ENCODE measurements at regions not wholly inside any gene's neighbourhood (a gene's known extent, or its start where the extent isn't known, plus 50 kb on each side); places are given as distances from the start of the nearest gene placed in this dataset.

DNA sequence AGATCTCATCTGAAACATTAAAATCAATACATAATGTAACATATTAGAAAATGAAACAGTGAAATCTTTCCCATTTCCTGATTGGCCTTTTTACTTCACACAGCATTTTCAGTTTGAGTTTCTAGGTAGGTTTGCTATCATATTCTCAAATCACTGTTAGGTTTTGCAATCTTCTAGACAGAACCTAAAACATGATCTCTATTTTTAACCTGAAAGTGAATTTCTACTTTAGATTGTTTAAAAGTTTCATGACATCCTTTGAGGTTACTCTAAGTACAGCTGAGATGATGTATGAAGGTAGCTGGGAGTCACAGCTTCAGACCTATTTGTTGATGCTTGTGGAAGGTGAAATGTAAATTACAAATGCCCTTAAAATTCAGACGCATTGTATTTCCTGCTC, 118.4 kb upstream of the GPR149 start:
- no peaks in the 10 kb centered on the region for H3K9me3 ChIP-seq (ENCODE audit: control insufficient read depth in 5 of 5, low read length in 5 of 5)
- H3K9ac ChIP-seq (ENCODE audit: low read length in 5 of 5) = no peak overlapping the region
- no peaks in the 10 kb centered on the region for H3K27me3 ChIP-seq (ENCODE audit: control insufficient read depth in 5 of 5, insufficient read depth in 4 of 5, low read length in 5 of 5)

GRCh38 chr3:154542837-154543236, 112.8 kb upstream of the GPR149 start:
- H3K4me3 ChIP-seq (ENCODE audit: low read depth in 1 of 5, low read length in 5 of 5) = no peak overlapping the region
- H3K27me3 ChIP-seq (ENCODE audit: control insufficient read depth in 5 of 5, insufficient read depth in 4 of 5, low read length in 5 of 5) = no peaks in the 10 kb centered on the region
- no peak overlapping the region for H3K27ac ChIP-seq (ENCODE audit: low read depth, low read length)
- no peaks in the 10 kb centered on the region for H3K9me3 ChIP-seq (ENCODE audit: control insufficient read depth in 5 of 5, low read length in 5 of 5)
- no peaks in the 10 kb centered on the region for H3K36me3 ChIP-seq (ENCODE audit: control insufficient read depth in 5 of 5, insufficient read depth in 5 of 5, low read length in 5 of 5)
- H3K4me1 ChIP-seq (ENCODE audit: control insufficient read depth in 5 of 5, insufficient read depth in 5 of 5, low read length in 5 of 5) = no peaks in the 10 kb centered on the region
- H3K9ac ChIP-seq (ENCODE audit: low read length in 5 of 5) = no peak overlapping the region

More for the DNA sequence above, 118.4 kb upstream of the GPR149 start:
- Histone ChIP-seq H3K27ac (ENCODE audit: low read depth, low read length) (no peak overlapping the region), H3K4me1 (ENCODE audit: control insufficient read depth in 5 of 5, insufficient read depth in 5 of 5, low read length in 5 of 5) (no peaks in the 10 kb centered on the region), H3K36me3 (ENCODE audit: control insufficient read depth in 5 of 5, insufficient read depth in 5 of 5, low read length in 5 of 5) (no peaks in the 10 kb centered on the region), H3K4me3 (ENCODE audit: low read depth in 1 of 5, low read length in 5 of 5) (no peak overlapping the region)

DNA sequence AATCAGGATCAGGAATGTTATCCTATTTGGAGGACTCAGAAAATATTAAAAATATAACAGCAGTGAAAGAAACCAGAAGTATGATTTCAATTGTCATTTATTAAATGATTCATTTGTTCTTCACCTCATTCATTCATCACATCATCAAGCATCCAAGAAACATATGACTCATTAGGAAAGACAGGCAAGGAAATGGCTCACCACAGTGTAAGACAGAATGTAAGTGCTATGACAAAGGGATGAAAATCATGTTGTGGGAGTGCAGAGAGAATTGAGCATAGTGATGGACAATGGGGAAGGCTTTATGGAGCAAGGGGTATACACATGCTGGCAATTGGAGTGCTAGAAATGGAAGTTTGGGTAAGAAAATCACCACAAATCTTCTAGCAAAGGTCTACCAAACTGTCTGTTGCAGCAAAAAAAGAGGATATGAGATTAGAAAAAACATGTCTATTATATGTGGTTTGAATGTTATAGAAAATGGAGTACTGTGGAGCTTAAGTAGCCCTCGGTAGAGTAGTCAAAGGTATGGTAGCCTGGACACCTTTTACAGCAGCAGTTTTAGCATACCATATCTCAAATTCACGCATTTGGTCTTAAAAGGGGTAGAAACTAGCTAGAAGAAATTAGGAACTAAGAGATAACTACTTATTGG, 111.1 kb upstream of the GPR149 start:
- Histone ChIP-seq H3K27me3 (ENCODE audit: control insufficient read depth in 5 of 5, insufficient read depth in 4 of 5, low read length in 5 of 5) (no peaks in the 10 kb centered on the region), H3K27ac (ENCODE audit: low read depth, low read length) (no peak overlapping the region), H3K36me3 (ENCODE audit: control insufficient read depth in 5 of 5, insufficient read depth in 5 of 5, low read length in 5 of 5) (no peaks in the 10 kb centered on the region), H3K9ac (ENCODE audit: low read length in 5 of 5) (no peak overlapping the region), H3K9me3 (ENCODE audit: control insufficient read depth in 5 of 5, low read length in 5 of 5) (no peaks in the 10 kb centered on the region), H3K4me1 (ENCODE audit: control insufficient read depth in 5 of 5, insufficient read depth in 5 of 5, low read length in 5 of 5) (peaks cover 0 to 8% (median 3%) of the 10 kb centered on the region in 5 donors), H3K4me3 (ENCODE audit: low read depth in 1 of 5, low read length in 5 of 5) (no peak overlapping the region)

- Histone ChIP-seq H3K4me1 (ENCODE audit: control insufficient read depth in 5 of 5, insufficient read depth in 5 of 5, low read length in 5 of 5) (peaks cover 0 to 8% (median 3%) of the 10 kb centered on the region in 5 donors), H3K27ac (ENCODE audit: low read depth, low read length) (no peak overlapping the region), H3K4me3 (ENCODE audit: low read depth in 1 of 5, low read length in 5 of 5) (no peak overlapping the region), H3K36me3 (ENCODE audit: control insufficient read depth in 5 of 5, insufficient read depth in 5 of 5, low read length in 5 of 5) (no peaks in the 10 kb centered on the region), H3K9ac (ENCODE audit: low read length in 5 of 5) (no peak overlapping the region), H3K27me3 (ENCODE audit: control insufficient read depth in 5 of 5, insufficient read depth in 4 of 5, low read length in 5 of 5) (no peaks in the 10 kb centered on the region), H3K9me3 (ENCODE audit: control insufficient read depth in 5 of 5, low read length in 5 of 5) (no peaks in the 10 kb centered on the region)
These were observed 108.8 kb upstream of the GPR149 start for GRCh38 chr3:154538566-154539360.

- Histone ChIP-seq H3K27ac (ENCODE audit: low read depth, low read length) (no peak overlapping the region), H3K4me3 (ENCODE audit: low read depth in 1 of 5, low read length in 5 of 5) (no peak overlapping the region), H3K27me3 (ENCODE audit: control insufficient read depth in 5 of 5, insufficient read depth in 4 of 5, low read length in 5 of 5) (no peaks in the 10 kb centered on the region), H3K36me3 (ENCODE audit: control insufficient read depth in 5 of 5, insufficient read depth in 5 of 5, low read length in 5 of 5) (no peaks in the 10 kb centered on the region), H3K4me1 (ENCODE audit: control insufficient read depth in 5 of 5, insufficient read depth in 5 of 5, low read length in 5 of 5) (peaks cover 0 to 8% (median 3%) of the 10 kb centered on the region in 5 donors), H3K9ac (ENCODE audit: low read length in 5 of 5) (no peak overlapping the region), H3K9me3 (ENCODE audit: control insufficient read depth in 5 of 5, low read length in 5 of 5) (no peaks in the 10 kb centered on the region)
These were observed 106.8 kb upstream of the GPR149 start for GRCh38 chr3:154536751-154537150.

DNA sequence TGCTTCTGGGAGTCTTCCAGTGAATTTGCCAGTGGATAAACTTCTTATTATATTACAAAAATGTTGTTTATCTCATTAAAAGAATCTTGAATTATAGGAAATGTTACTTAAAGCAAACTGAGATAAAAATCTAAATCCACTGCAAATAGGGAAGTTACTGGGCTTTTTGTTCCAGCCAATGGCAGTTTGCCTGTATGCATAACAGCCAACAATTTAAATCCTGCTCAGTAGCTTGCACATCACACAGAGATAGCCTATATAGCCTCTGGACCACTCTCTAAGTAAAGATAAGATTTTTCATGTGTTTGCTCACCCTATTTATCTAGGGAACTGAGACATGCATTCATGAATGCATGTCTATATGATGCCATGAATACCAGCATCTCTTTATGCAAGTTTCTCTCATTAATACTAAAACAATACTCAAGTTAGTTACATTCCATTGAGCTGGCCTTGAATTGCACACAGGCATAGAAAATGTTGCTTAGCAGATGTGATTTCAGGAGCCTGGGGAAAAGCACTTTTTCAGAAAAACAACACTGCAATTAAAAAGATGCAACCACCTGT, 92.1 kb upstream of the GPR149 start:
- Histone ChIP-seq H3K4me3 (ENCODE audit: low read depth in 1 of 5, low read length in 5 of 5) (no peak overlapping the region), H3K27me3 (ENCODE audit: control insufficient read depth in 5 of 5, insufficient read depth in 4 of 5, low read length in 5 of 5) (no peaks in the 10 kb centered on the region), H3K9ac (ENCODE audit: low read length in 5 of 5) (no peak overlapping the region), H3K27ac (ENCODE audit: low read depth, low read length) (no peak overlapping the region), H3K36me3 (ENCODE audit: control insufficient read depth in 5 of 5, insufficient read depth in 5 of 5, low read length in 5 of 5) (no peaks in the 10 kb centered on the region), H3K9me3 (ENCODE audit: control insufficient read depth in 5 of 5, low read length in 5 of 5) (peaks cover 0 to 2% (median 0%) of the 10 kb centered on the region in 5 donors), H3K4me1 (ENCODE audit: control insufficient read depth in 5 of 5, insufficient read depth in 5 of 5, low read length in 5 of 5) (no peaks in the 10 kb centered on the region)

GRCh38 chr3:154517404-154517803, 87.4 kb upstream of the GPR149 start:
- Histone ChIP-seq H3K27ac (ENCODE audit: low read depth, low read length) (no peak overlapping the region), H3K27me3 (ENCODE audit: control insufficient read depth in 5 of 5, insufficient read depth in 4 of 5, low read length in 5 of 5) (no peaks in the 10 kb centered on the region), H3K4me3 (ENCODE audit: low read depth in 1 of 5, low read length in 5 of 5) (no peak overlapping the region), H3K36me3 (ENCODE audit: control insufficient read depth in 5 of 5, insufficient read depth in 5 of 5, low read length in 5 of 5) (no peaks in the 10 kb centered on the region), H3K9ac (ENCODE audit: low read length in 5 of 5) (no peak overlapping the region), H3K9me3 (ENCODE audit: control insufficient read depth in 5 of 5, low read length in 5 of 5) (peaks cover 0 to 3% (median 0%) of the 10 kb centered on the region in 5 donors), H3K4me1 (ENCODE audit: control insufficient read depth in 5 of 5, insufficient read depth in 5 of 5, low read length in 5 of 5) (no peaks in the 10 kb centered on the region)

- Histone ChIP-seq H3K9me3 (ENCODE audit: control insufficient read depth in 5 of 5, low read length in 5 of 5) (peaks cover 0 to 3% (median 0%) of the 10 kb centered on the region in 5 donors), H3K36me3 (ENCODE audit: control insufficient read depth in 5 of 5, insufficient read depth in 5 of 5, low read length in 5 of 5) (no peaks in the 10 kb centered on the region), H3K4me1 (ENCODE audit: control insufficient read depth in 5 of 5, insufficient read depth in 5 of 5, low read length in 5 of 5) (no peaks in the 10 kb centered on the region), H3K27me3 (ENCODE audit: control insufficient read depth in 5 of 5, insufficient read depth in 4 of 5, low read length in 5 of 5) (no peaks in the 10 kb centered on the region), H3K4me3 (ENCODE audit: low read depth in 1 of 5, low read length in 5 of 5) (no peak overlapping the region), H3K27ac (ENCODE audit: low read depth, low read length) (no peak overlapping the region), H3K9ac (ENCODE audit: low read length in 5 of 5) (no peak overlapping the region)
These were observed 85.9 kb upstream of the GPR149 start for GRCh38 chr3:154515921-154516320.

DNA sequence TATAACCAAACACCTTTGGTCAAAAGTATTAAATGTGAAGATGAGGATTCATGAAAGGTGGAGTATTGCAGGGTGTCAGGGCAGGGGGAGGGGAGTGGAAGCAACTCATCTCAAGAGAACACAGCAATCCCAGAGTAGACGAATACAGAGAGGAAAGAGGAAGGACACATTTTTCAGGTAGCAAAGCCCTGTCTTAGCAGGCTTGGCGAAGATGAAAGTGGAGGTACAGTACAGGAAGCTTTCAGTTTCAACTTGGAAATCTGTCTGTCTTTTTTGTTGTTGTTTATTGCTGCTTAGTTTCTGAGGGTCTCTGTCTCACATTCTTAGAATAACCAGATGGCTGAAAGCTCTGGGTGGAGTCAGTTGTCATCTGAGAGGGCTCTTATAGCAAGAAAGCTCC, 80.8 kb upstream of the GPR149 start:
- no peak overlapping the region for H3K27ac ChIP-seq (ENCODE audit: low read depth, low read length)
- H3K9me3 ChIP-seq (ENCODE audit: control insufficient read depth in 5 of 5, low read length in 5 of 5) = peaks cover 0 to 6% (median 3%) of the 10 kb centered on the region in 5 donors
- no peak overlapping the region for H3K4me3 ChIP-seq (ENCODE audit: low read depth in 1 of 5, low read length in 5 of 5)
- H3K4me1 ChIP-seq (ENCODE audit: control insufficient read depth in 5 of 5, insufficient read depth in 5 of 5, low read length in 5 of 5) = no peaks in the 10 kb centered on the region
- H3K36me3 ChIP-seq (ENCODE audit: control insufficient read depth in 5 of 5, insufficient read depth in 5 of 5, low read length in 5 of 5) = no peaks in the 10 kb centered on the region
- H3K9ac ChIP-seq (ENCODE audit: low read length in 5 of 5) = no peak overlapping the region
- H3K27me3 ChIP-seq (ENCODE audit: control insufficient read depth in 5 of 5, insufficient read depth in 4 of 5, low read length in 5 of 5) = no peaks in the 10 kb centered on the region

DNA sequence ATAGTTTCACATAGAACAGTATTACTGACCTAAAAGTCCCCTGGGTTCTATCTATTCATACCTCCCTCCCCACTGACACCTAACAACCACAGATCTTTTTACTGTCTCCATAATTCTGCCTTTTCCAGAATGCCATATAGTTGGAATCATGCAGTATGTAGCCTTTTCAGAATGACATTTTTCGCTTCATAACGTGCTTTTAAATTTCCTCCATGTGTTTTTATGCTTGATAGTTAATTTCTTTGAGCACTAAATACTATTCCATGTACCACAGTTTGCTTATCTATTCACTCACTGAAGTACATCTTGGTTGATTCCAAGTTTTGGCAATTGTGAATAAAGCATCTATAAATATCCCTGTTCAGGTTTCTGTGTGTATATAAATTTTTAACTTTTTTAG, 77.7 kb upstream of the GPR149 start:
- H3K9me3 ChIP-seq (ENCODE audit: control insufficient read depth in 5 of 5, low read length in 5 of 5) = peaks cover 0 to 4% (median 3%) of the 10 kb centered on the region in 5 donors
- no peak overlapping the region for H3K27ac ChIP-seq (ENCODE audit: low read depth, low read length)
- no peaks in the 10 kb centered on the region for H3K36me3 ChIP-seq (ENCODE audit: control insufficient read depth in 5 of 5, insufficient read depth in 5 of 5, low read length in 5 of 5)
- H3K4me3 ChIP-seq (ENCODE audit: low read depth in 1 of 5, low read length in 5 of 5) = no peak overlapping the region
- H3K27me3 ChIP-seq (ENCODE audit: control insufficient read depth in 5 of 5, insufficient read depth in 4 of 5, low read length in 5 of 5) = no peaks in the 10 kb centered on the region
- H3K4me1 ChIP-seq (ENCODE audit: control insufficient read depth in 5 of 5, insufficient read depth in 5 of 5, low read length in 5 of 5) = no peaks in the 10 kb centered on the region
- no peak overlapping the region for H3K9ac ChIP-seq (ENCODE audit: low read length in 5 of 5)
